WTC11 (cell line): ENCODE measurements at regions not wholly inside any gene's neighbourhood (a gene's known extent, or its start where the extent isn't known, plus 50 kb on each side); places are given as distances from the start of the nearest gene placed in this dataset.

Experiments used
- CREB1 ChIP-seq: sonication (generic); formaldehyde crosslinking; IDR thresholded peaks from 2 replicates; pipeline ENCODE4 v1.8.0; 2023; ENCODE audit warnings: mild to moderate bottlenecking, missing genetic modification reagents
- FOXK1 ChIP-seq: sonication (generic); formaldehyde crosslinking; IDR thresholded peaks from 2 replicates; pipeline ENCODE4 v1.8.0; 2022; ENCODE audit warnings: mild to moderate bottlenecking, moderate library complexity, missing genetic modification reagents
- TF ChIP-seq, protein P1 (sequence below): fragments of 200-600 bp; IDR thresholded peaks from 2 replicates; pipeline ENCODE4 v1.8.0; 2022; ENCODE audit warnings: antibody characterized with exemption

DNA sequence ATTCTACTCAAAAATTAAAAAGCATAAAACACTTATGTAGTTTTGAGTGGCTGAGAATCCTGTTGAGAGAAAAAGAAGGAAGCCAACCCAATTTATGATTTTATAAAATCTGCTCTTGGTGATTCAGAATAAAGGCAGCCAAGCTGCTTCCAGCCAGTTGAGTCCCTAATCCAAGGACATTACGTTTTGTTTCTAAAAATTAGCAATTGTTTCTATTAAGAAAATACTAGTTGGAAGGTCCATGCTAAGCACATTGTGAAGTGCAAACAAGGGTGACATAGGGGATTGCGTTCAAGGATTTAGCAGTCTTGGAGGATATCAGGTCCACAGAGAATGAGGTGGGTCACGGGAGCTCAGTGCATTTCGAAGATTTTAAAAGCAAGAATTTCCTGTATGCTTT is 987.7 kb downstream of the TYW1 start:
- TF ChIP-seq FOXK1 (CRISPR knock-in tag) = no peak
- no peak for TF ChIP-seq CREB1
- TF ChIP-seq, protein P1, sequence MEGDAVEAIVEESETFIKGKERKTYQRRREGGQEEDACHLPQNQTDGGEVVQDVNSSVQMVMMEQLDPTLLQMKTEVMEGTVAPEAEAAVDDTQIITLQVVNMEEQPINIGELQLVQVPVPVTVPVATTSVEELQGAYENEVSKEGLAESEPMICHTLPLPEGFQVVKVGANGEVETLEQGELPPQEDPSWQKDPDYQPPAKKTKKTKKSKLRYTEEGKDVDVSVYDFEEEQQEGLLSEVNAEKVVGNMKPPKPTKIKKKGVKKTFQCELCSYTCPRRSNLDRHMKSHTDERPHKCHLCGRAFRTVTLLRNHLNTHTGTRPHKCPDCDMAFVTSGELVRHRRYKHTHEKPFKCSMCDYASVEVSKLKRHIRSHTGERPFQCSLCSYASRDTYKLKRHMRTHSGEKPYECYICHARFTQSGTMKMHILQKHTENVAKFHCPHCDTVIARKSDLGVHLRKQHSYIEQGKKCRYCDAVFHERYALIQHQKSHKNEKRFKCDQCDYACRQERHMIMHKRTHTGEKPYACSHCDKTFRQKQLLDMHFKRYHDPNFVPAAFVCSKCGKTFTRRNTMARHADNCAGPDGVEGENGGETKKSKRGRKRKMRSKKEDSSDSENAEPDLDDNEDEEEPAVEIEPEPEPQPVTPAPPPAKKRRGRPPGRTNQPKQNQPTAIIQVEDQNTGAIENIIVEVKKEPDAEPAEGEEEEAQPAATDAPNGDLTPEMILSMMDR = no peak
